ENCODE measurements at regions not wholly inside any gene's neighbourhood (a gene's known extent, or its start where the extent isn't known, plus 50 kb on each side); places are given as distances from the start of the nearest gene placed in this dataset.
A peak's percentile ranks its signal among the peaks of the same experiment; 100 is the strongest.

DNA sequence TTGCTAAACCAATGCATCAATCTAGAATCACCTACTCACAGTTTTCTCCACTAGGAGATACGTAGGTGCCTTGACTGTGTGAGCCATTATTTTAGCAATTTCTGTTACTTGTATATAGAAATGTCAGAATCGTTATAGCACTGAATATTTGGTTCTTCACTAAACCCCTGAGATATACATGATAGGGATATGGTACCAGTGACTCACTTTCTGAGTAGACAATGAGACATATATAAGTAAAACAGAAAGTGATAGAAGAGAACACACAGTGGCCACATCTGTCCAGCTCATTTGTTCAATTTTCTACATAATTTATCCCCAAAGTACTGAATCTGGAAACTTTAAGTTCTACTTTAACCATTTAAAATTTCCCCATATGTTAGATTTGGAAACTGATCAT, 1505.5 kb upstream of the TMEM132C start:
- H3K27ac ChIP-seq, result no peak overlapping the region
- no peak for ATAC-seq (replicated peaks in 6 of 8)
- in situ Hi-C loops (cut with MboI; ENCODE audit: low pct_unique_long_range_greater_than_20kb in 2 of 9, low sequenced_read_pairs in 9 of 9, unreplicated experiment in 9 of 9), result loop anchor here in 1 of 9 experiments (25.0 kb wide), 1 partner anchor 99 kb away; no protein-coding TSS in a partner anchor

DNA sequence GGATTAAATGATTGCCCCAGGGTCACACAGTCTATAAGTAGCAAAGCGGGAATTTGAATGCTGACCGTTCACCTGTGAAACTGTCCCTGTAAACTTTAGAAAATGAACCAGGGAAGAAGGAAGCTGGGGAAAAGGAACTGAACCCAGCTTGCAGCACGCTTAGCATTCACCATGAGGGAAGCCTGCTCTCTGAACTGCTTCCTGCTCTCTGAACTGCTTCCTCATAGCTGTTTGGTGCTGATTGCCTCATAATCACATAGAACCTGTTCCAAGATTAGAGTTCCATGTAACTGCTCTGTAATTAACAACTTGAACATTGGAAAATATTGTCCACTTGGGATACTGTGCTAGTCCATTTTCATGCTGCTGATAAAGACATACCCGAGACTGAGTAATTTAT, 1504.8 kb upstream of the TMEM132C start:
- no peak overlapping the region for H3K27ac ChIP-seq
- 8 to 83% (median 52%) methylated on average over 2 to 4 of the region's 4 CpGs for WGBS, 10 experiments
- in situ Hi-C loops (cut with MboI; ENCODE audit: low pct_unique_long_range_greater_than_20kb in 2 of 9, low sequenced_read_pairs in 9 of 9, unreplicated experiment in 9 of 9), result loop anchor here in 1 of 9 experiments (25.0 kb wide), 1 partner anchor 100 kb away; no protein-coding TSS in a partner anchor
- no peak for ATAC-seq (replicated peaks in 6 of 8)
- no peaks in the 10 kb centered on the region for H3K4me1 ChIP-seq (replicated peaks in 1 of 2)
- no peak overlapping the region for H3K4me3 ChIP-seq

More for the DNA sequence above, 1505.5 kb upstream of the TMEM132C start:
- no peak overlapping the region for H3K4me3 ChIP-seq
- H3K4me1 ChIP-seq (replicated peaks in 1 of 2), result no peaks in the 10 kb centered on the region
- WGBS, 10 experiments, result 0 to 74% (median 35%) methylated on average over 2 of the region's 2 CpGs; no CpG with 5 or more reads in 2 of the 10 experiments

DNA sequence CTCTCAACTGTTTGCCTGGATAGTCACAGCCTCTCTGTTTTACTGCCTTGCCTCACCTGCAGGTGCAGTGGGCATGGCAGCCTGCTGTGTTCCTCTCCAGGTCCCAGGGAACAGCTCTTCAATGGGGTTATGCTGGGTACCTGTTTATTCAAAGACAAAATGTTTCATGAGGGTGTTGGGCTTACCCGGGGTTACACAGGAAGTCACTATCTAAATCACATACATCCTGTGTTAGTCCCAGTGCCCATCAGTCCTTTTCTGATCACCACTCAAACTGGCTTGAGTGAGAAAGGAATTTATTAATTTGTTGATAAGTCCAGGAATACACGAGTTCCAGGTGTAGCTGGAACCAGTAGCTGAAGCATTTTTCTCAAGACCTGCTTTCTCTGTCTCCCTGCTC, 1503.6 kb upstream of the TMEM132C start:
- ATAC-seq (replicated peaks in 6 of 8), result no peak
- 0 to 100% (median 28%) methylated on average over 1 to 2 of the region's 2 CpGs; no CpG with 5 or more reads in 4 of the 10 experiments for WGBS, 10 experiments
- in situ Hi-C loops (cut with MboI; ENCODE audit: low pct_unique_long_range_greater_than_20kb in 2 of 9, low sequenced_read_pairs in 9 of 9, unreplicated experiment in 9 of 9), result loop anchor here in 1 of 9 experiments (25.0 kb wide), 1 partner anchor 101 kb away; no protein-coding TSS in a partner anchor
- Histone ChIP-seq H3K27ac (no peak overlapping the region), H3K4me3 (no peak overlapping the region), H3K4me1 (replicated peaks in 1 of 2) (no peaks in the 10 kb centered on the region)

DNA sequence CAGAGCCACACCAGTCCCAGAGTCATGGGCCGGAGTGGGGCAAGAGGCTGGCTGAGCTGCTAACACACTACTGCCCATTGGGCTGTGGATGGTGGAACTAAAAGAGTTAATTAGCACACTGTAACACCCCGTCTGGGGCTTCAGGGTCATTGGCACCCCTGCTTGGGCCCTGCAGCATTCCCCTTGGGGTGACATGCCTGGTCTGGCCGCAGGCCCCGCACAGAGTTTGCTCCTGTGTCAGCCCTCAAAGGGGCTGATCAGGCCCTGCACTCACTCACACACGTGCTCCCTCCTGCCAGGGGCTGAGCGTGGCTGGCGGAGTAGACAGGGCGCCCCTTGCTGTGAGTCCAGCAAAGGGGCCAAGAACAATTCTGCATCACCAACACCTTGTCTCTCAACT, 1499.6 kb upstream of the TMEM132C start:
- Histone ChIP-seq H3K4me1 (replicated peaks in 1 of 2) (no peaks in the 10 kb centered on the region), H3K27ac (no peak overlapping the region), H3K4me3 (no peak overlapping the region)
- ATAC-seq (replicated peaks in 6 of 8), result no peak
- in situ Hi-C loops (cut with MboI; ENCODE audit: low pct_unique_long_range_greater_than_20kb in 2 of 9, low sequenced_read_pairs in 9 of 9, unreplicated experiment in 9 of 9), result loop anchor here in 1 of 9 experiments (25.0 kb wide), 1 partner anchor 105 kb away; no protein-coding TSS in a partner anchor
- WGBS, 10 experiments, result 50 to 100% (median 74%) methylated on average over 1 to 7 of the region's 8 CpGs; no CpG with 5 or more reads in 7 of the 10 experiments

DNA sequence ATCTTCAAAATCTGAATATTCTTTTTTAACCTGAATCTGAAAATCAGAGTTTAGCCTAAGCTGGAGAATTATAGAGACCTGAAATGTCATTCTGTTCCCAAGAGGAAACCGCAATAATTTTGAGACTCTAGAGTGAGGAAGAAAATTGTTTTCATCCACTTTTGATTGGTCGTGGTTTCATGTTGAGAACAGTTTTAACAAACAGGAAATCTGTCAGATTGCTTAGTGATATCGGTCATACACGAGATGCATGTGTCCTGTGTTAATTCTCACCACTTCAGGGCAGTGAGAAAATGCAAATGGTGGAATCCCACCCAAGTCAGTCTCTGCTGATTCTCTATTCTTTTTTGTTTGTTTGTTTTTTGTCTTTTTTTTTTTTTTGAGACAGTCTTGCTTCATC, 1498.5 kb upstream of the TMEM132C start:
- Histone ChIP-seq H3K27ac (no peak overlapping the region), H3K4me3 (no peak overlapping the region), H3K4me1 (replicated peaks in 1 of 2) (no peaks in the 10 kb centered on the region)
- ATAC-seq (replicated peaks in 6 of 8), result no peak
- in situ Hi-C loops (cut with MboI; ENCODE audit: low pct_unique_long_range_greater_than_20kb in 2 of 9, low sequenced_read_pairs in 9 of 9, unreplicated experiment in 9 of 9), result loop anchor here in 1 of 9 experiments (25.0 kb wide), 1 partner anchor 106 kb away; no protein-coding TSS in a partner anchor
- WGBS, 10 experiments, result 0 to 89% (median 40%) methylated on average over 1 to 4 of the region's 4 CpGs

DNA sequence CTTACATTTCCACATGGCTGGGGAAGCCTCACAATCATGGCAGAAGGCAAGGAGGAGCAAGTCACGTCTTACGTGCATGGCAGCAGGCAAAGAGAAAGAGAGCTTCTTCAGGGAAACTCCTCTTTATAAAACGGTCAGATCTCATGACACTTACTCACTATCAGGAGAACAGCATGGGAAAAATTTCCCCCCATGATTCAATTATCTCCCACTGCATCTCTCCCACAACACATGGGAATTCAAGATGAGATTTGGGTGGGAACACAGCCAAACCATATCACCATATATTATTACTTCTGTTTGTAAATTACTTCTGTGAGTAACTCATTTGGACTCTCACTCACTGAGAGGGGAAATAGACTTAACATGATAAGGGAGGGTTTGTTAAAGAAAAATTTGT, 1496.8 kb upstream of the TMEM132C start:
- H3K27ac ChIP-seq, result no peak overlapping the region
- WGBS, 10 experiments, result 0 to 53% (median 40%) methylated on average over 1 to 3 of the region's 3 CpGs; no CpG with 5 or more reads in 3 of the 10 experiments
- no peak for ATAC-seq (replicated peaks in 6 of 8)
- in situ Hi-C loops (cut with MboI; ENCODE audit: low pct_unique_long_range_greater_than_20kb in 2 of 9, low sequenced_read_pairs in 9 of 9, unreplicated experiment in 9 of 9), result loop anchor here in 1 of 9 experiments (25.0 kb wide), 1 partner anchor 108 kb away; no protein-coding TSS in a partner anchor
- H3K4me3 ChIP-seq, result no peak overlapping the region
- H3K4me1 ChIP-seq (replicated peaks in 1 of 2), result no peaks in the 10 kb centered on the region

DNA sequence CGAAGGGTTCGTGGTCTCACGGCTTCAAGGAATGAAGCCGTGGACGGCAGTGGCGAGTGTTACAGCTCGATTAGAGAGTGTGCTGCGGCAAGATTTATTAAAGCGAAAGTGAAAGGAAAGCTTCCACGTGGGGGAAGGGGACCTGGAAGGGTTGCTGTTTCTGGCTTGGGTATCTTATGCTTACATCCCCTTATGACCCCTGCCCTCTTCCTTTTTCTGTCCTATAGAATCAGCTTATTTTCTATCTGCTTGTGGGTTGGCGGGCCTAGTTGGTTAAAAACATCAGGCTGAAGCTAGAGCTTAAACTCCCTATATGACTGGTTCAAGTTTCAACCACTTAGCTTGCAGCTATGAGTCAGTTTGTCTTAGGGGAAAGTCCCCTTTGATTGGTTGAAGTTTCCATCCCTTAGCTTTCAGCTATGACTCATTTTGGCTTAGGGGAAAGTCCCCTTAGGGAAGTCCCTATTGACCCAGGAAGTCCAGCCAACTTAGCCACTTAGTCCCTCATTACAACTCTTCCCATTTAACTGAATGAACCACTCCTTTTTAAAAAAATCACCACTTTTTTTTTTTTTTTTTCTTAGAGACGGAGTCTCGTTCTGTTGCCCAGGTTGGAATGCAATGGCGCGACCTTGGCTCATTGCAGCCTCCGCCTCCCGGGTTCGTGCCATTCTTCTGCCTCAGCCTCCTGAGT, 1494.7 kb upstream of the TMEM132C start:
- in situ Hi-C loops (cut with MboI; ENCODE audit: low pct_unique_long_range_greater_than_20kb in 2 of 9, low sequenced_read_pairs in 9 of 9, unreplicated experiment in 9 of 9), result loop anchor here in 1 of 9 experiments (25.0 kb wide), 1 partner anchor 110 kb away; no protein-coding TSS in a partner anchor
- ATAC-seq (replicated peaks in 6 of 8), result peak in 1 of 8 experiments; percentile 89

DNA sequence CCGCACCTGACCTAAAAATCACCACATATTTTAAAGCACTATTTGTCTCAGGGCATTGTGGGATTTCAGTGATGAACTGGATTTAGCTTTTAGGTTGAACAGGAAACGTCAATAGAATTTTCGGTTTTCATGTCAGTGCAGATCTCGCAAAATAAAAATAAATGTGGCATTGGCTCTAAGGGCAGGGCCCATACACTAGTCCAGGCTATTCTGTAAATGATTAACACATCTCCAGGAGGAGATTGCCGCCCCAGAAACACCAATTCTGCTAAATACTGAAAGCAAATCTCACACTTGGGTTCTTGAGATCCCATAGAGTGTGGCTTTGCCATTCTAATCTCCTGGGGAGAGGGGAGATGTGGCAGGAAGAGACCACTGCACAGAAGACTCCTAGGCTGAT, 1494.0 kb upstream of the TMEM132C start:
- Histone ChIP-seq H3K4me1 (replicated peaks in 1 of 2) (no peaks in the 10 kb centered on the region), H3K4me3 (no peak overlapping the region), H3K27ac (no peak overlapping the region)
- WGBS, 10 experiments, result 0 to 93% (median 40%) methylated on average over 1 to 5 of the region's 5 CpGs; no CpG with 5 or more reads in 4 of the 10 experiments
- ATAC-seq (replicated peaks in 6 of 8), result no peak
- in situ Hi-C loops (cut with MboI; ENCODE audit: low pct_unique_long_range_greater_than_20kb in 2 of 9, low sequenced_read_pairs in 9 of 9, unreplicated experiment in 9 of 9), result loop anchor here in 1 of 9 experiments (25.0 kb wide), 1 partner anchor 111 kb away; no protein-coding TSS in a partner anchor

More for the DNA sequence above, 1494.7 kb upstream of the TMEM132C start:
- Histone ChIP-seq H3K4me1 (replicated peaks in 1 of 2) (no peaks in the 10 kb centered on the region), H3K27ac (no peak overlapping the region), H3K4me3 (no peak overlapping the region)
- 13 to 86% (median 70%) methylated on average over 3 to 18 of the region's 18 CpGs; no CpG with 5 or more reads in 1 of the 10 experiments for WGBS, 10 experiments

DNA sequence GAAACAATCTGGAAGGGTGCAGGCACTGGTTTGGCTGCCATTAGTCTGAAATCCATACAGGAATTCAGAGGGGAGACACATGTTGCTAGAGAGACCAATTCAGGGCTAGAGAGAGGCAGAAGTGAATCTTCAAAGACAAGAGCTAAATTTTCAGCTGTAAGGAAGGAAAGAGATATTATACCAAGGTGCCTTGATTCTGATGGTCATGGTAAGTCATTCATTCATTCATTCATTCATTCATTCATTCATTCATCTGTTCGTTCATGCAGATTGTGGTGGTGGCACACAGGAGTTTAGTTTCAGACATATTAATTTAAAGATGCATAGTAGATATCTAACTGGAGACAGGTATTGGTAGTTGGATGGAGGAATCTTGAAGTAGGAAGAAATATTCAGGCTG, 1493.5 kb upstream of the TMEM132C start:
- in situ Hi-C loops (cut with MboI; ENCODE audit: low pct_unique_long_range_greater_than_20kb in 2 of 9, low sequenced_read_pairs in 9 of 9, unreplicated experiment in 9 of 9), result loop anchor here in 1 of 9 experiments (25.0 kb wide), 1 partner anchor 111 kb away; no protein-coding TSS in a partner anchor
- H3K4me3 ChIP-seq, result no peak overlapping the region
- H3K27ac ChIP-seq, result no peak overlapping the region
- ATAC-seq (replicated peaks in 6 of 8), result no peak
- WGBS, 10 experiments, result 0 to 100% (median 50%) methylated on average over 1 of the region's 1 CpG; no CpG with 5 or more reads in 3 of the 10 experiments
- H3K4me1 ChIP-seq (replicated peaks in 1 of 2), result no peaks in the 10 kb centered on the region

DNA sequence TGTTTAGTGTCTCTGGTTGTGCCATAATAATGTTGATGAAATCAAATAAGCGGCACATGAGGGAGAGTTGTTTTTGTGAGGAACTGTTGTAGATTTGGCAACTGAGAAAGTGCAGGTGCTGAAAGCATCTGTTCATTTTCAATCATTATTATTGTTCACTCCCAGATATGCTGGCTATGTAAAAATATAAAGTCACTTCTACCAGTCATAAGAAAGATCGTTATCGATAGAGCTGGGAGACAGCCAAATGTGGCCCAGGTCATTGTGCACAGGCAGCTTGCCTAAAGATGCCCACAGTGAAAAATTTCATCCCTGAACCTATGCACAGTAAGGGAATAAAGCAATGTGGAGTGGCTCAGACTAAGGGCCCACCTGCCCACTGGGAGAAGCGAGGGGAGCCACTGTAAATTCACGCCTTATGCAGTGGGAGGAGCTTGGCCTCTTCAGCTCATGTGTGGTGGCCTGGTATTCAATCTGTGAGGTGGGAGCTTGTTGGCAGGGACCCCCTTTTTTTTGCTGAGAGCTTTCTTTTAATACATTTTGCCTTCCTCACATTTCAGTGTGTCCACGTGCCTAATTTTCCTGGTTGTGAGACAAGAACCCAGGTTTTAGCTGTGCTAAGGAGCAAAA, 1490.8 kb upstream of the TMEM132C start:
- Histone ChIP-seq H3K4me3 (no peak overlapping the region), H3K4me1 (replicated peaks in 1 of 2) (no peaks in the 10 kb centered on the region), H3K27ac (no peak overlapping the region)
- in situ Hi-C loops (cut with MboI; ENCODE audit: low pct_unique_long_range_greater_than_20kb in 2 of 9, low sequenced_read_pairs in 9 of 9, unreplicated experiment in 9 of 9), result no loop called here
- 0 to 100% (median 58%) methylated on average over 1 to 5 of the region's 6 CpGs for WGBS, 10 experiments
- ATAC-seq (replicated peaks in 6 of 8), result no peak

DNA sequence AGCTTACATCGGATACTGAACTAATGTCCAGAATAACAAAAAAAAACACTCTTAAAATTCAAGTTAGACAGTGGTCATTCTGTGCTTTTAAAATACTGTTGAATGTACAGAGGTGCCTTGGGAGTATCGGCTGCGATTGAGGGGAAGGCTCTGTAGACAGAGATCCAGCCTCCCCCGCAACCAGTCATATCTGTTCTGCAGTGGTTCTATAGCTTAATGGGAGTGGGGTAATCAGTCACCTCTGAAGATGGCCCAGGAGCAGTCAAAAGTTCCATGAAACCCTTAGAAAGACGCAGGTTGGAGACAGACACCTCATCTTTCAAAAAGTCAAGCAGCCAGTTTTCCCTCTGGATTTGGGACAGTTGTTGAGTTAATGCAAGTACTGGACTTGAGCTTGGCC, 1486.6 kb upstream of the TMEM132C start:
- 21 to 97% (median 78%) methylated on average over 1 to 5 of the region's 5 CpGs for WGBS, 10 experiments
- no peaks in the 10 kb centered on the region for H3K4me1 ChIP-seq (replicated peaks in 1 of 2)
- in situ Hi-C loops (cut with MboI; ENCODE audit: low pct_unique_long_range_greater_than_20kb in 2 of 9, low sequenced_read_pairs in 9 of 9, unreplicated experiment in 9 of 9), result loop anchor here in 1 of 9 experiments (10.0 kb wide), 1 partner anchor 94 kb away; no protein-coding TSS in a partner anchor
- no peak overlapping the region for H3K4me3 ChIP-seq
- no peak overlapping the region for H3K27ac ChIP-seq
- ATAC-seq (replicated peaks in 6 of 8), result no peak

DNA sequence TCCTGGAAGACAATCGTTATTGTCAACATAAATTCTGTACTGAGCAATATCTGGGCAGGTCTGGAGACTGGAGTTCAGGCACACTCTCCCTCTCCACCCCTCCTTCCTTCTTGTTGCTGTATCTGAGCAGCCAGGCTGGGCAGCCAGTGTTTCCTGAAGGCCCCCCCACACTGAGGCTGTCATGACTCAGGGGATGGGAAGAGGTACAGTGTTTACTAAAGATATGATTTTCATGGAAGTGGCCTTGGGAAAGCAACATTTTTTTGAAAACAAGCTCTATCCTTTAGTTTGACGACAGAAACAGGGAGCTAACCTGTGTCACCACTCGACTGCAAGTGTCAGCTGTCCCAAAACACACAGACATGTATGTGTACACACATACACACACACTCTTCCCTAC, 1485.4 kb upstream of the TMEM132C start:
- 0 to 76% (median 12%) methylated on average over 1 to 3 of the region's 3 CpGs; no CpG with 5 or more reads in 4 of the 10 experiments for WGBS, 10 experiments
- in situ Hi-C loops (cut with MboI; ENCODE audit: low pct_unique_long_range_greater_than_20kb in 2 of 9, low sequenced_read_pairs in 9 of 9, unreplicated experiment in 9 of 9), result loop anchor here in 1 of 9 experiments (10.0 kb wide), 1 partner anchor 93 kb away; no protein-coding TSS in a partner anchor

DNA sequence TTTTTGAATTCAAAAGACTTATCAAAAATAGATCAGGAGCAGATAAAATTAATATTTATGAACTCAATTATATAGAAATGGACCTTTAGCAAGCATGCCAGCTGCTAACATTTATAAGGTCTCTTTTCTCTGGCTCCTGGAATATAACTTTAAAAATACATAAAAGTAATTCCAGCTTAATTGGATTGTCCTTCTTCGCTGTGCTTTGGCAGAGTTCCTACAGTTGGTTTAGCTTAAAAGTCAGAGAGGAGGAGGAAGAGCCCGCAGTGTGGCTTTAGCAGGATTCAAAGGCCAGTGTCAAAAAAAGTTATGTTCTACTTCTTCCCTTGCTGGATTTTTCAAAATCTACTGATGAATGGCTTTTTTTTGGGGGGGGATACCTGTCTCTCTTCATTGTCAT, 1484.9 kb upstream of the TMEM132C start:
- Histone ChIP-seq H3K4me3 (no peak overlapping the region), H3K27ac (no peak overlapping the region), H3K4me1 (replicated peaks in 1 of 2) (no peaks in the 10 kb centered on the region)
- ATAC-seq (replicated peaks in 6 of 8), result no peak
- in situ Hi-C loops (cut with MboI; ENCODE audit: low pct_unique_long_range_greater_than_20kb in 2 of 9, low sequenced_read_pairs in 9 of 9, unreplicated experiment in 9 of 9), result loop anchor here in 1 of 9 experiments (10.0 kb wide), 1 partner anchor 93 kb away; no protein-coding TSS in a partner anchor
- 0 to 100% (median 17%) methylated on average over 1 to 2 of the region's 2 CpGs; no CpG with 5 or more reads in 2 of the 10 experiments for WGBS, 10 experiments

More for the DNA sequence above, 1485.4 kb upstream of the TMEM132C start:
- Histone ChIP-seq H3K27ac (no peak overlapping the region), H3K4me1 (replicated peaks in 1 of 2) (no peaks in the 10 kb centered on the region), H3K4me3 (no peak overlapping the region)
- ATAC-seq (replicated peaks in 6 of 8), result no peak

Data from motor neuron (in vitro differentiated cells).